RWPE2 (cell line): ENCODE measurements at regions not wholly inside any gene's neighbourhood (a gene's known extent, or its start where the extent isn't known, plus 50 kb on each side); places are given as distances from the start of the nearest gene placed in this dataset.

ENCODE experiments used
- ATAC-seq: fragments of 200-7000 bp; cut with Tn5 transposase; 3 replicates; pipeline ENCODE4 v1.9.1; 2021; ENCODE audit warnings: low read depth
- DNase-seq: peaks from one replicate; pipeline ENCODE4 v3.0.0-alpha.2; 2020; ENCODE audit warnings: low spot score
- H3K27ac ChIP-seq: fragments of 450-650 bp; 2 replicates; pipeline ENCODE4 v1.5.1; 2017; ENCODE audit warnings: mild to moderate bottlenecking; ENCODE audit not compliant: poor library complexity, severe bottlenecking
- H3K27me3 ChIP-seq: fragments of 250-450 bp; sonication (Bioruptor Pico); 2 replicates; pipeline ENCODE4 v1.5.1; 2021; ENCODE audit warnings: mild to moderate bottlenecking, moderate library complexity; ENCODE audit not compliant: insufficient read depth, poor library complexity, severe bottlenecking
- H3K36me3 ChIP-seq: fragments of 250-450 bp; sonication (Bioruptor Pico); 2 replicates; pipeline ENCODE4 v1.5.1; 2020; ENCODE audit warnings: low read depth, mild to moderate bottlenecking, moderate library complexity
- H3K4me1 ChIP-seq: fragments of 250-450 bp; sonication (Bioruptor Pico); 2 replicates; pipeline ENCODE4 v1.5.1; 2021; ENCODE audit warnings: mild to moderate bottlenecking, moderate library complexity; ENCODE audit not compliant: insufficient read depth, poor library complexity, severe bottlenecking
- H3K4me3 ChIP-seq: fragments of 250-450 bp; sonication (Bioruptor Pico); 2 replicates; pipeline ENCODE4 v1.5.1; 2021; ENCODE audit warnings: mild to moderate bottlenecking, moderate library complexity; ENCODE audit not compliant: severe bottlenecking
- H3K9me3 ChIP-seq: fragments of 250-450 bp; sonication (Bioruptor Pico); 2 replicates; pipeline ENCODE4 v1.5.1; 2021; ENCODE audit warnings: mild to moderate bottlenecking, moderate library complexity; ENCODE audit not compliant: severe bottlenecking
- CTCF ChIP-seq: fragments of 450-650 bp; IDR thresholded peaks from one replicate; pipeline ENCODE4 v1.5.1; 2017; ENCODE audit warnings: mild to moderate bottlenecking, moderate library complexity; ENCODE audit not compliant: poor library complexity, severe bottlenecking

- Histone ChIP-seq H3K4me1 (no peaks in the 10 kb centered on the region), H3K4me3 (no peak overlapping the region), H3K27ac (no peak overlapping the region), H3K9me3 (no peaks in the 10 kb centered on the region), H3K27me3 (no peaks in the 10 kb centered on the region), H3K36me3 (no peaks in the 10 kb centered on the region)
- no peak for DNase-seq
- TF ChIP-seq CTCF, result no peak
- ATAC-seq, result no peak
These were observed 690.1 kb downstream of the CDH18 start for GRCh38 chr5:19297934-19298333.

GRCh38 chr5:19301271-19301670, 686.7 kb downstream of the CDH18 start:
- Histone ChIP-seq H3K27me3 (no peaks in the 10 kb centered on the region), H3K36me3 (no peaks in the 10 kb centered on the region), H3K9me3 (no peaks in the 10 kb centered on the region), H3K4me3 (no peak overlapping the region), H3K4me1 (no peaks in the 10 kb centered on the region), H3K27ac (no peak overlapping the region)
- TF ChIP-seq CTCF, result no peak
- DNase-seq (no peak), ATAC-seq (no peak)

- Histone ChIP-seq H3K27me3 (no peaks in the 10 kb centered on the region), H3K4me3 (no peak overlapping the region), H3K9me3 (no peaks in the 10 kb centered on the region), H3K27ac (peak overlapping the region; percentile 50), H3K36me3 (no peaks in the 10 kb centered on the region), H3K4me1 (peaks cover 6% of the 10 kb centered on the region)
- peak; percentile 100 for ATAC-seq
- peak; percentile 56 for TF ChIP-seq CTCF
- DNase-seq, result peak; percentile 86
These were observed 673.2 kb downstream of the CDH18 start for GRCh38 chr5:19314840-19315239.

- Histone ChIP-seq H3K4me1 (peaks cover 27% of the 10 kb centered on the region), H3K27ac (no peak overlapping the region), H3K9me3 (no peaks in the 10 kb centered on the region), H3K4me3 (no peak overlapping the region), H3K27me3 (no peaks in the 10 kb centered on the region), H3K36me3 (no peaks in the 10 kb centered on the region)
- ATAC-seq (no peak), DNase-seq (no peak)
- TF ChIP-seq CTCF, result no peak
These were observed 668.7 kb downstream of the CDH18 start for GRCh38 chr5:19319252-19319651.

GRCh38 chr5:19322716-19323485, 665.1 kb downstream of the CDH18 start:
- ATAC-seq, result peak; percentile 100

More at GRCh38 chr5:19322716-19323485, 665.1 kb downstream of the CDH18 start:
- Histone ChIP-seq H3K4me3 (no peak overlapping the region), H3K4me1 (peaks cover 26% of the 10 kb centered on the region), H3K9me3 (no peaks in the 10 kb centered on the region), H3K27me3 (no peaks in the 10 kb centered on the region), H3K27ac (peak overlapping the region; percentile 52), H3K36me3 (no peaks in the 10 kb centered on the region)
- no peak for TF ChIP-seq CTCF
- peak; percentile 85 for DNase-seq
